ENCODE measurements at regions not wholly inside any gene's neighbourhood (a gene's known extent, or its start where the extent isn't known, plus 50 kb on each side); places are given as distances from the start of the nearest gene placed in this dataset.

DNA sequence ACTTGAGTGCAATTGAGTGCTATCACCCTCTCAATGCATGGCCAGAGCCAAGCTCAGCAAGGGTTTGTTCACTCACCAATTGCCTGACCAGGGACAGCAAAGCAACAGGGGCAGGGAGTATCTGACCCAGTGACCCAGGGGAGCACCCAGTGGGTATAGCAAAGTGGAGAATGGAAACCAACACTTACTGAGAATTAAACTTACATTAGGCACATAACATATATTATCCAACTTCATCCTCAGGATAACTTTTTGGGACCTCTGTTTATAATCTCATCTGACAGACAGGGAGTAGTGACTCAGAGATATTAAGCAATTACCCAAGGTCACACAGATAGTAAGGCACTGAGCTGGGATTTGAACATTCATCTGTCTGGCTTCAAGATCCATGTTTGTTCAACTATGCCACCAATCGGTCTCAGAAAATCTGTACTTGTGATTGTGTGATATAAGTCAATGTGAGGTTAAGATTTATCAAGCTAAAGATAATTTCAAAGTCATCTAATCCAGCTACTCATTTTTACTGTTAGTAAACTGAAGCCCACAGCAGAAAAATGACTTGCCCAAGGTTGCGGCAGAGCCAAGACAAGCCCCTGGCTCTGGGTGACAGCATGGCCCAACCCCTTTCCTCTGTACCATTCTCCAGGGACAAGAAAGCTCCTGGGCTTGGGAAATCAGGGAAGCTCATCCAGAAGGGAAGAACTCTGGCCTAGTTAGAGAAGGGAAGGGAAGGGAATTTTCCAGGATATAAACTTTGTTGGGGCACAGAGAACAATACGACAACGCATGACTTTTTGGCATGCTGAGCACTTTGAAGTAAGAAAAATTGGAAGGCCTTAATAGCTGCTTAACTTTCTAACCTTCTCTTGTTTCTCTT, 138.0 kb upstream of the SMAD3 start:
- DNase-seq, result peak; percentile 6
- no CpG with 5 or more reads among the region's 4 CpGs for WGBS (ENCODE audit: extremely low coverage, insufficient read length, low lambda C conversion rate)

More for the DNA sequence above, 138.0 kb upstream of the SMAD3 start:
- Histone ChIP-seq H3K9ac (ENCODE audit: extremely low read depth, insufficient read length, low read length) (no peak overlapping the region), H3K27ac (ENCODE audit: insufficient read length, low read depth, low read length) (no peak overlapping the region), H3K4ac (ENCODE audit: low read depth, low read length) (no peak overlapping the region), H3K4me2 (ENCODE audit: insufficient read depth, insufficient read length, low read length) (no peak overlapping the region), H3K79me1 (ENCODE audit: insufficient read depth, low read depth, low read length, poor library complexity, severe bottlenecking) (no peaks in the 10 kb centered on the region), H2BK20ac (ENCODE audit: low read depth, low read length, poor library complexity, severe bottlenecking) (no peak overlapping the region), H3K79me2 (ENCODE audit: insufficient read depth, low read length) (no peaks in the 10 kb centered on the region), H4K5ac (ENCODE audit: insufficient read length, low read depth, low read length) (no peak overlapping the region), H2BK120ac (ENCODE audit: low read depth, low read length, poor library complexity, severe bottlenecking) (no peak overlapping the region), H4K8ac (replicated peaks; ENCODE audit: insufficient read length, low read depth, low read length) (no peak overlapping the region), H3K23ac (ENCODE audit: insufficient read length, low read depth, low read length) (no peak overlapping the region), H2BK15ac (ENCODE audit: low read depth, low read length) (no peak overlapping the region), H2AFZ (ENCODE audit: low read length) (no peak overlapping the region), H2BK12ac (ENCODE audit: insufficient read length, low read depth, low read length) (no peak overlapping the region), H3K9me3 (ENCODE audit: control insufficient read depth, low read depth, low read length) (no peaks in the 10 kb centered on the region), H3K14ac (ENCODE audit: insufficient read depth, low read length) (no peak overlapping the region), H2BK5ac (ENCODE audit: insufficient read length, low read length) (no peak overlapping the region), H3K23me2 (ENCODE audit: insufficient read length, low read depth, low read length, poor library complexity, severe bottlenecking) (no peaks in the 10 kb centered on the region), H3K56ac (ENCODE audit: insufficient read length, low read depth, low read length) (no peak overlapping the region), H3K4me1 (ENCODE audit: insufficient read depth, low read length) (peaks cover 3% of the 10 kb centered on the region; the same call in 1 of the 2 replicates), H3K27me3 (ENCODE audit: insufficient read depth, low read length) (no peaks in the 10 kb centered on the region), H2AK5ac (ENCODE audit: insufficient read length, low read length) (no peak overlapping the region), H4K20me1 (ENCODE audit: control insufficient read depth, insufficient read depth, insufficient read length) (no peaks in the 10 kb centered on the region), H3T11ph (ENCODE audit: low read length) (no peak overlapping the region), H3K18ac (ENCODE audit: insufficient read length, low read depth, low read length) (no peak overlapping the region), H4K91ac (ENCODE audit: insufficient read length, low read depth, low read length) (no peak overlapping the region)
- H3K36me3 Mint-ChIP-seq (ENCODE audit: insufficient read depth in 1 of 3, low read depth in 3 of 3), result peaks cover 0 to 1% (median under 1%) of the 10 kb centered on the region in 3 experiments; a peak in 4 of 7 replicates
- H3K27me3 Mint-ChIP-seq (ENCODE audit: low read depth), result peaks cover 8% of the 10 kb centered on the region
- TF ChIP-seq, protein P1, sequence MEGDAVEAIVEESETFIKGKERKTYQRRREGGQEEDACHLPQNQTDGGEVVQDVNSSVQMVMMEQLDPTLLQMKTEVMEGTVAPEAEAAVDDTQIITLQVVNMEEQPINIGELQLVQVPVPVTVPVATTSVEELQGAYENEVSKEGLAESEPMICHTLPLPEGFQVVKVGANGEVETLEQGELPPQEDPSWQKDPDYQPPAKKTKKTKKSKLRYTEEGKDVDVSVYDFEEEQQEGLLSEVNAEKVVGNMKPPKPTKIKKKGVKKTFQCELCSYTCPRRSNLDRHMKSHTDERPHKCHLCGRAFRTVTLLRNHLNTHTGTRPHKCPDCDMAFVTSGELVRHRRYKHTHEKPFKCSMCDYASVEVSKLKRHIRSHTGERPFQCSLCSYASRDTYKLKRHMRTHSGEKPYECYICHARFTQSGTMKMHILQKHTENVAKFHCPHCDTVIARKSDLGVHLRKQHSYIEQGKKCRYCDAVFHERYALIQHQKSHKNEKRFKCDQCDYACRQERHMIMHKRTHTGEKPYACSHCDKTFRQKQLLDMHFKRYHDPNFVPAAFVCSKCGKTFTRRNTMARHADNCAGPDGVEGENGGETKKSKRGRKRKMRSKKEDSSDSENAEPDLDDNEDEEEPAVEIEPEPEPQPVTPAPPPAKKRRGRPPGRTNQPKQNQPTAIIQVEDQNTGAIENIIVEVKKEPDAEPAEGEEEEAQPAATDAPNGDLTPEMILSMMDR (conservative IDR thresholded peaks at IDR 0.05), result no peak
- H3K9me3 Mint-ChIP-seq, result peaks cover 3% of the 10 kb centered on the region in 2 experiments; a peak in 3 of 5 replicates
- no peak overlapping the region for H3K27ac Mint-ChIP-seq
- no peak overlapping the region for H3K4me3 Mint-ChIP-seq
- peaks cover 21 to 30% of the 10 kb centered on the region in 2 experiments for H3K4me1 Mint-ChIP-seq

Data from H9 (cell line).